H7 (cell line): ENCODE measurements at regions not wholly inside any gene's neighbourhood (a gene's known extent, or its start where the extent isn't known, plus 50 kb on each side); places are given as distances from the start of the nearest gene placed in this dataset.

Experiments
- DNase-seq: peaks from one replicate; pipeline ENCODE4 v3.0.0; 2012
- H3K27me3 ChIP-seq: 2 replicates; pipeline ENCODE4 v1.6.0; 2011; ENCODE audit warnings: mild to moderate bottlenecking, low read length; ENCODE audit not compliant: control insufficient read depth, insufficient read depth
- H3K36me3 ChIP-seq: replicated peaks from 2 replicates; pipeline ENCODE4 v1.5.1; 2011; ENCODE audit warnings: low read length; ENCODE audit not compliant: control insufficient read depth, insufficient read depth
- H3K4me3 ChIP-seq: 2 replicates; pipeline ENCODE4 v1.5.1; 2011; ENCODE audit warnings: low read depth, mild to moderate bottlenecking, control low read depth, low read length, moderate library complexity; ENCODE audit not compliant: insufficient read depth

DNA sequence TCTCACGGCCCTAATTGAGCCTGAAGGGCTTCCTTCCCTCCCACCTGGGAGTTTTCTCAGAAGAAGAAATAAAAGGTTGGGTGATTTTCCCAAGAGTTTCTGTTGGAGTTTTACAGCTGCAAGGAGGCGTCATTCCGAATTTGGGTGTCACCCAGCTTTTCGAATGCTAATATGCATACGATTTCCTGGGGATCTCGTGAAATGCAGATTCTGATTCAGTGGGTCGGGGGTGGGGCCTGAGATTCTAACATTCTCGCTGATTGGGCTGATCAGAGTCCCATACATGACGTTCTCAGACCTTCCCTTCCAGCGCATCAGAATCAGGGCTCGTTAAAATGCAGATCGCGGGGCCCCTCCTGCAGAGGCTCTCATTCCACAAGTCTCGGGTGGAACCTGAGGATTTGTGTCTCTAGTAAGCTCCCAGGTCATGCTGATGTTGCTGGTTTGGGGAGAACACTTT lies 125.8 kb upstream of the STX18 start:
- Histone ChIP-seq H3K4me3 (peak overlapping the region; percentile 12), H3K27me3 (no peaks in the 10 kb centered on the region), H3K36me3 (no peaks in the 10 kb centered on the region)
- DNase-seq = peak; percentile 44

DNA sequence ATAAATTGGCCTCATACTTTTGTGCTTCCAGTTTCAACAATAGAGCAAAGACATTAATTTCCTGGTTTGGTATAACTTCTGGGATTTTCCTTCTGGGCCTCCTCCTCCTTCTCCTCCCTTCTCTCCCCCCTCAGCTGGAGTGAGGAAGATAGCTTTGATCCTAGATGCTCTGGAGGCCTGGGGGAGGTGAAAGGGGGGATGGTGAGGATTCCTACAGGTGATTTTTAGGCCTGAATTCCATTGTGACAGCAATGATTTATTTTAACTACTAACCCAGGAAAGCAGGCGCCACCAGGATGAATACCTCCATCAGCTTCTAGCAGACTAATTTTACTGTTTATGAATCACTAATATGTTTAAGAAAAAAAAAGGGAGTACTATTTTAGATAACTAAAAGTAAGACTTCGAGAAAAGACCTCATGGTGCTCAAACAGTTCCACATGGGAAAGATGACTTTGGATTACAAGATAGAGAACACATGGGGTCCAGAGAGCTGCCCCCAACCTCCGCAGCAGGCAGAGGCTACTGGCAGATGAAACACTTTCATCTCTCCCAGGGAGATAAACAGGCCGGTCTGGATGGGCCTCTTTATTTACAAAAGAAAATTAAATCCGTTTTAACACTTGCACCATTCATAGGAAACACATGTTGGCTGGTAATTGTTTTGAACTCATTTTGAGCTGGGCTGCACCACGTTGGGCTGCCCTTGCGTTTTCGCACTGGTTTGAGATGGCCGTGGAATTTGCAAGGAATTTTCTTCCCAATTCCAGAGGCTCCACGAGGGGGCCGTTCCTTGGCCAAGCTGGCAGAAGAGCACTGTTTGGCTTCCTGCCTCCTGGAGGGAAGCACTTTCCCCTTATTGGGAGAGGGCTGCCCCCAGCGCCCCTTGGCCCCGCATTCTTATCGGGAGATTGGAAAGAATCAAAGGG lies 125.1 kb upstream of the STX18 start:
- Histone ChIP-seq H3K36me3 (no peaks in the 10 kb centered on the region), H3K4me3 (peak overlapping the region; percentile 8; the same call in 1 of the 2 replicates), H3K27me3 (no peaks in the 10 kb centered on the region)
- peak; percentile 58 for DNase-seq

DNA sequence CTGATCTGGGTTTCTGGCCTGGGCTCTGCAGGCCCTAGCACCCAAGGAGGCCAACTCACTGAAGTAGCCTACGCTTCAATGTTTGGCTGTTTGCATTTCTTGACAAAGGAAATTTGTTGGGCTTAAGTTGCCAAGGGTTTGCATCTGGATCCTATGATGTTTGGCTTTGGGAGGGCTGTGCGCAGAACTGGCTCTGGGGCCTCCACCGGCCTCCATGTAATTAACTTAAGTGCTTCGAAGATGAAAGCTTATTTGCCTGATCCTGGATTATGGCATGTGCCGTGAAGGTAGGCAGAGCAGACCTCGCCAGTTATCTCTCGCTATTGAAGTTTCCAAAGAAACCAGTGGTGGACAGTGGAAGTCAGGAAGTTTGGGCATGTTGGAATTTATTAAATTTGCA lies 124.3 kb upstream of the STX18 start:
- no peaks in the 10 kb centered on the region for H3K27me3 ChIP-seq
- no peak overlapping the region for H3K4me3 ChIP-seq
- no peaks in the 10 kb centered on the region for H3K36me3 ChIP-seq
- DNase-seq = no peak

DNA sequence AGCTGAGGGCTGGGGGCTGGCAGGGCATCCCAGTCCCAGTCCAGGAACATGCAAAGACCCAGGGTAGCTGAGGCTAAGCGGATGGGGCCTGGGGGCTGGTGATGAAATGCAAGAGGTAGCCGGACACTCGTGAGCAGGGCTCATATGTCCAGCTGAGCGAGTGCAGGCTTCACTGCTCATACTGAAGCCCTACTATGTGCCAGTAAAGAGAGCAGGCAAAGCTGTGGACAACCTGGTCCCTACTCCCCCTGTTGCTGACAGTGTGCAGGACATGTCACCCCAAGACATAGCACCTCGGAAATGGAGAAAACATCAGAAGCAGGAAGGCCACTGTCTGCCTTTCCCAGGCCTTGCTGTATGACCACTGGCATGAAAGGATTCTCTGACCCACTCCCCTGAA lies 122.4 kb upstream of the STX18 start:
- DNase-seq = no peak
- H3K27me3 ChIP-seq = no peaks in the 10 kb centered on the region
- no peak overlapping the region for H3K4me3 ChIP-seq
- H3K36me3 ChIP-seq = no peaks in the 10 kb centered on the region

DNA sequence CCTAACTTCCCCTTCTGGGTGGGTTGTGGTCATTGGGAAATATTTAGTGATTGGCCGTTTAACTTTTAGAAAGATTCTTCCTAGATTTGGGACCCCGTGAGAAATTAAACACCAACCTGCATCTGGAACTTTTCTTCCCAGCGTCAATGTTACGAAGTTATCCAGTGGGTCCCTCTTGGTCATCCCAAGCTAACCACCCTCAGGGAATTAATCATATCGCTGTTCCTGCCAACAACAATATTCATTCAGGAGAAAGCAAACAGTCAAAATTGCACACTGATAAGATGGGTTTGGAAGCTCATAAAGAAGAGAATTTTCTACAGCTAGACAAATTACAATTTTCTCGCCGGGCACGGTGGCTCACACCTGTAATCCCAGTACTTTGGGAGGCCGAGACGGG lies 121.2 kb upstream of the STX18 start:
- no peak overlapping the region for H3K4me3 ChIP-seq
- H3K27me3 ChIP-seq = no peaks in the 10 kb centered on the region
- DNase-seq = no peak
- H3K36me3 ChIP-seq = no peaks in the 10 kb centered on the region

DNA sequence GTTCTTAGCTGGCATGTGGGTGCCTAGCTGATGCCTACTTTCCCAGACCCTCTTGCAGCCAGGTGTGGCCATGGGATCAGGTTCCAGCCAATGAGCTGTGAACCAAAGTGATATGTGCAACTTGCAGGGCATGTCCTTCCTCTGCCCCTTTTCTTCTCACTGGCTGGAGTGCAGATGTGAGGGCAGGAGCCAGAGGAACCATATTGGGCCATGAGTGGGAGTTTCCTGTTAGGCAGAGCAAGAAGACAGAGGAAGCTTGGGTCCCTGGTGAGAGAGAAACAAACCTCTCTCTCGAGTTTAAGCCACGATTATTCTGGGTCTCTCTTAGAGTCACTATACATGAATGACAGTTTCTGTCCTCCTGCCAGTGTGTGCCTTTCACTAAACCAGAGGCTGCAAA lies 120.4 kb upstream of the STX18 start:
- no peak overlapping the region for H3K4me3 ChIP-seq
- no peaks in the 10 kb centered on the region for H3K27me3 ChIP-seq
- no peak for DNase-seq
- no peaks in the 10 kb centered on the region for H3K36me3 ChIP-seq

DNA sequence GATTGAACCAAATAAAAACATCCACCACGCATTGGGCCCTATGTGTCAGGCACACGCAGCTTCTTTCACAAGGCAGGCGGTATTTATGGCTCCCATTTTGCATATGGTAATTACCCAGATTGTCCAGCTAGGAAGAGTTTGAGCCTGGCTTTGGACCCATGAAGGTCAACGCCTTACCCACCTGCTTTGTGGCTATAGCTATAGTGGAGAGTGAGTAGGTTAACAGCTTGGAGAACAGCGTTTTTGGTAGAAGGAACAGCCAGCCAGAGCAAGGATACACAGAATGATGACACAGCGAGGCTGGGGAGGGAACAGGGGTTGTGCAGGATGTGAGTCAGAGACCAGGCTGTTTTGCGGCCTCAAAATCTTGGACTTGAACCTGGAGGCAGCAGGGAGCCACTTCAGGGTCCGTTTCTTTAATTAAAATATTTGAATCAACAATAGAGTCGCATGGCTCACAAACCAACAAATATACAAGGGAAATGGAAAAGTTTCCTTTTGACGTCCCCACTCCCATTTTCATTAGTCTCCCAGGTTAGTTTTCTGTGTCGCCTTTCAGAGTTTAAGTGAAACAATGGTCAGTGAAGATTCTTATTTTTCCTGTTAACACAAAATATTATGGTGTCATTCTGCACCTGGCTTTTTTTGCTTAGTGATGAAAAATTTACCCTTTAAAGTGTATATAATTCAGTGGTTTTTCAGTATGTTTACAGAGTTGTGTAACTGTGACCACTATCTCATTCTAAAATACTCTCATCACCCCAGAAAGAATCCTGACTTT lies 118.2 kb upstream of the STX18 start:
- no peak for DNase-seq
- no peaks in the 10 kb centered on the region for H3K27me3 ChIP-seq
- no peaks in the 10 kb centered on the region for H3K36me3 ChIP-seq
- no peak overlapping the region for H3K4me3 ChIP-seq

DNA sequence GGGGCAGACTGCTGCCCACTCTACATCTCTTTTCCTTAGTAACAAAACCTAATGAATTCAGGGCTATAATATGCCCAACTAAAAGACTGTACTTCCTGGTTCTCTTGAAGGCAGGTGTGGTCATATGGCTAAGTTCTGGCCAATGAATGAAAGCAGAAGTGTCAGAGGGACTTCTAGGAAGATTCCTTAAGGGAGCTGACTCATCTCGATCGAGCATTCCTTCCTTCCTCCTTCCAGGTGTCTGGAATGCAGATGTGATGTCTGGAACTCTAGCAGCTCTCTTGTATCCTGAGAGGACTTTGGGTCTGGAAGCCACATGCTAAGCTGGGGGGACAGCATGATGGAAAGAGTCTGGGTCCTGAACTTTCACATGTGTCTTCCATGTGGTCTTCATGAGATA lies 116.2 kb upstream of the STX18 start:
- H3K27me3 ChIP-seq = no peaks in the 10 kb centered on the region
- H3K4me3 ChIP-seq = no peak overlapping the region
- no peaks in the 10 kb centered on the region for H3K36me3 ChIP-seq
- no peak for DNase-seq

DNA sequence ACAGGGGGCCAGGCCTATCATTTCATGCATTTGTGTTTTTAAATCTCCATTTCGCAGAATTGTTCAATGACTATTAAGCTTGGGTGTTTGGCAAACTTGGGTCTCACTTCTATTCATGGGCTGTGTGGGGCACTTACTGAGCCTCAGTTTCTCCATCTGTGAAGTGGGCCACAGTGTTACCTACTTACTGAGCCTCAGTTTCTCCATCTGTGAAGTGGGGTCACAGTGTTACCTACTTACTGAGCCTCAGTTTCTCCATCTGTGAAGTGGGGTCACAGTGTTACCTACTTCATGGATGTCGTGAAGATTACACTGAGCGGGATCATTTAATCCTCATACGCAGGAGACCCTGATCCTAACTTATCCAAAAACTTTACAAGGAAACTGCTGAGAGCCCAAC lies 115.1 kb upstream of the STX18 start:
- DNase-seq = no peak
- no peaks in the 10 kb centered on the region for H3K36me3 ChIP-seq
- no peaks in the 10 kb centered on the region for H3K27me3 ChIP-seq

DNA sequence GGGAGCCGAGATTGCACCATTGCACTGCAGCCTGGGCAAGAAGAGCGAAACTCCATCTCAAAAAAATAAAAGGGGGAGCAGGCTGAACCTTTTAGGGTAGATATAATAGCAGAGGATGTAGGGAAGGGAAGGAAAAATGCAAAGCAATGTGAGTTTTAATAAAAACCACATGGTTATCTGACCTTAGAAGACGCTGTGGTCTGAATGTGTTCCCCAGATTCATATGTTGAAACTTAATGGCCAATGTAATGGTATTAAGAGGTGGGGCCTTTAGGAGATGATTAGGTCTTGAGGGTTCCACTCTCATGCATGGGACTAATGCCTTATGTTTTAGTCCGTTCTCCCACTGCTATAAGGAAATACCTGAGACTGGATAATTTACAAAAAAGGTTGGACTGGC lies 114.1 kb upstream of the STX18 start:
- Histone ChIP-seq H3K4me3 (no peak overlapping the region), H3K36me3 (no peaks in the 10 kb centered on the region), H3K27me3 (no peaks in the 10 kb centered on the region)
- DNase-seq = no peak

More for the DNA sequence above, 115.1 kb upstream of the STX18 start:
- H3K4me3 ChIP-seq = no peak overlapping the region

DNA sequence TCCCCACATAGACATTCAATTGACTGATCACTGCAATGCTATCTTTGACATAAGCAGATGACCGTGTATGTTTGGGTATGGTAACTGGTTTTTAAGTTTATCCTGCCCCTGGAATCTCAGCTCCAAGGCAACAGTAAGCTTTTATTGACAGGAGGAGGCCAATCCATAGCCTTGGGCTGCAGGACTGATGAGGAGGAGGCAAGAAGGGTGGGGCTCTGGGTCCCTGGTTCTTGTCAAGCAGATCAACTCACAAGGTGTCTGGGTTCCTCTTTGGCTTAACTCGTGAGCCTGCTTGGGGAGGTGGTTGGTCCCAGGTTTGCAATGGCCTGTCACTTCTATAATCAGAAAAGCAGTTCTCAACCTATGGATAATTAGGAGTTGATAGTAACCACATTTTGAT lies 113.2 kb upstream of the STX18 start:
- no peaks in the 10 kb centered on the region for H3K36me3 ChIP-seq
- H3K27me3 ChIP-seq = no peaks in the 10 kb centered on the region
- no peak overlapping the region for H3K4me3 ChIP-seq
- no peak for DNase-seq

DNA sequence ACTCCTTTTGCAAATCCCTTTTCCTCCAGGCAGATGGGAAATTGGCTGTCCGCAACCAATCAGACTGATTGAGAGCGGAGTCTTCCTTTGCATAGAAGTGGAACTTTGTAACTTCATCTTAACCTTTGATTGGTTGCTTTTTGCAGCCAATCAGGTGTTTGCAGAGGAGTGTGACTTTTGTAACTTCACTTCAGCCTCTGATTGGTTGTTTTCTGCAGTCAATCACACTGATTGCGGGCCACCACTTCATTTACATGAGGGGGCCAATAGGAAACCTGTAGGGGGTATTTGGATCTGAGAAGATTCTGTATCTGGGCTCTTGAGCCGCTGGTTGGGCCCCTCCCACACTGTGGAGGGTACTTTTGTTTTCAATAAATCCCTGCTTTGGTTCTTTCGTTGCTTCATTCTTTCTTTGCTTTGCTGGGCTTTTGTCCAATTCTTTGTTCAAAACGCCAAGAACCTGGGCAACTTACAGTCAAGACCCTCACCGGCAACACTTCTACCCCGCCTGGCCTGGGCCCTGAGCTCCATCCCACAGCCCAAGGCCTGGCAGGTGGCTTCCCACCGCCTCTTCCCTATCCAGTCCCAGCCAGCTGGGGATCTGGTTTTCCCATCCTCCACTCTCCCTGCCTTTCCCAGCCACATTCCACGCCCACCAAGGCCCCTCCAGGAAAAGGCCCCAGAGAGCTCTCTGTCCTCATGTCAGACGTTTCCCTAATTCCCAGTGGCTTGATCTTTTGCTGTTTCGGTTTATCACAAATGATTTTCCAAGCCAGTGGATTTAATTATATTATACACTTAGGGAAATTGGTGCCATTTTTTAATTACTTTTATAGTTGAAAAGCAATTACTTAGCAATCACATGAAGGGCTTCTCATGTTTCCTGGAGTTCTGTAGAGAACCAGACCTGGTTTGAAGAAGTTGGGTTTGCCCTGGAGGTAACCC lies 110.2 kb upstream of the STX18 start:
- Histone ChIP-seq H3K36me3 (no peaks in the 10 kb centered on the region), H3K4me3 (no peak overlapping the region), H3K27me3 (no peaks in the 10 kb centered on the region)
- peak; percentile 64 for DNase-seq

DNA sequence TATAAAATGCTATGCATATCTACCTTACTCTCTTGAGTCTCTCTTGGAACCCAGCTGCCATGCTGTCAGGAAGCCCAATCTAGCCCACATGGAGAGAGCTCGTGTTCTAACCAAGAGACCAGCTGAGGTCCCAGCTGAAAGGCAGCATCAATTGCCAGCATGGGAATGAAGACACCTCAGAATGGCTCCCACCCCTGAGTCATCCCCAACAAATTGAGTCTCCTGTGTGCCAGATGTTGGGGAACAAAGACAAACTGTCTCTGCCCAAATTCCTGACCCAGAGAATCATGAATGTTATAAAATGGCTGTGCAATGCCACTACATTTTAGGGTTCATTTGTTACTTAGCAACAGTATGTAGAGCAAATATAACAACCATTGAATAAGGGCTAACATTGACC lies 105.2 kb upstream of the STX18 start:
- no peaks in the 10 kb centered on the region; the same call in 1 of the 2 replicates for H3K27me3 ChIP-seq
- no peak for DNase-seq
- H3K4me3 ChIP-seq = no peak overlapping the region
- no peaks in the 10 kb centered on the region for H3K36me3 ChIP-seq

DNA sequence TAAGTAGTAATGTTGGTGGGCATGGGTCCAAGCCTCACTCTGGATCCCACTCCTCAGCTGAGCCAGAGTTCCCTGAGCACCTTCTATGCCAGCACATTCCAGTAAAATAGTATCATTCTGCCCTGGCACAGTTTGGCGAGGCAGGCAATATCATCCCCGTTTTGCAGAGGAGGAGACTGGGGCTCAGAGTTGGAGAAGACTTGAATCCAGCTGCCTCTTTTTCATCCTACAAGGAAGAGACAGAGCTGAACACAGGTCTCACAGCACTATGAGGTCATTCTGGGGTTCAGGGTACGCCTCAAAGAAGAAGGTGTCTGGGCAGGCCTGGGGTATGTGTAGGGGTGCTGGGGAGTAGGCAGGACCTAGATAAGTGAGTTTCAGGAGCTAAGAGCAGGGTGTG lies 103.9 kb upstream of the STX18 start:
- no peak overlapping the region for H3K4me3 ChIP-seq
- no peaks in the 10 kb centered on the region for H3K36me3 ChIP-seq
- no peaks in the 10 kb centered on the region; the same call in 1 of the 2 replicates for H3K27me3 ChIP-seq
- no peak for DNase-seq
